Right lobe of liver (tissue), 4 donors: ENCODE measurements at regions not wholly inside any gene's neighbourhood (a gene's known extent, or its start where the extent isn't known, plus 50 kb on each side); places are given as distances from the start of the nearest gene placed in this dataset.

Source experiments
- CTCF ChIP-seq, 4 donors: fragments of 200-600 bp in 3 of 4; fragments of 450-650 bp in 1 of 4; IDR thresholded peaks; one replicate each; pipeline versions ENCODE4 v1.5.1 to v1.8.0; 2016 to 2022; ENCODE audit warnings: antibody characterized with exemption in 4 of 4, mild to moderate bottlenecking in 2 of 4
- POLR2A ChIP-seq: fragments of 450-650 bp; IDR thresholded peaks from one replicate; pipeline ENCODE4 v1.6.1; 2017; ENCODE audit warnings: antibody characterized with exemption, mild to moderate bottlenecking
- donor health status: DM: no; HTN: no; CAD: no.
- donor health status: DM: no; HTN: no; CAD: no.
- donor health status: DM: no; HTN: yes; CAD: no.

- TF ChIP-seq POLR2A, result no peak
- no peak for TF ChIP-seq CTCF (IDR thresholded peaks at IDR 0.05)
Measured at GRCh38 chrX:115462406-115462805, 98.6 kb upstream of the PLS3 start.
